HCT116 (cell line): ENCODE measurements at regions not wholly inside any gene's neighbourhood (a gene's known extent, or its start where the extent isn't known, plus 50 kb on each side); places are given as distances from the start of the nearest gene placed in this dataset.

Experiments
- ATAC-seq: fragments of 200-7000 bp; cut with Tn5 transposase; 2 replicates; pipeline ENCODE4 v1.9.1; 2020; ENCODE audit warnings: mild to moderate bottlenecking, moderate library complexity
- BruUV-seq: library from RNA; stranded (reverse); fragments of 400-500 nt; replicated peaks from 2 replicates; lab custom pipeline; 2021; lab: Mats Ljungman, UMichigan
- CTCF ChIA-PET: fragments of 300-600 bp; sonication (Branson Sonifier 250); formaldehyde crosslinking; loops from one replicate; lab custom pipeline; 2021; ENCODE audit warnings: antibody characterized with exemption; lab: Charles Lee
- POLR2A ChIA-PET: fragments of 300-600, 350-600 bp; sonication (Branson Sonifier 250); formaldehyde crosslinking; loops from one replicate; lab custom pipeline; 2021; ENCODE audit warnings: antibody characterized with exemption; lab: Charles Lee
- RAD21 ChIA-PET, 2 experiments: fragments of 300-600 bp; sonication (Branson Sonifier 250); formaldehyde crosslinking; loops; one replicate each; lab custom pipeline; 2023; ENCODE audit warnings: low total read pairs in 2 of 2; ENCODE audit not compliant: uncharacterized antibody in 2 of 2, unreplicated experiment in 2 of 2, low non-redundant PET in 1 of 2; lab: Charles Lee
- DNase-seq: peaks from one replicate; pipeline ENCODE4 v3.0.0-alpha.2; 2010; ENCODE audit warnings: low read depth, low spot score
- H2AFZ ChIP-seq: fragments of 200-600 bp; shearing (Covaris generic), sonication (generic); 2 replicates; pipeline ENCODE4 v1.6.1; 2017; ENCODE audit warnings: low read depth, mixed run types, mixed read lengths, antibody characterized with exemption, low read length; ENCODE audit not compliant: poor library complexity, severe bottlenecking
- H3K27ac ChIP-seq: 2 replicates; pipeline ENCODE4 v1.5.1; 2012; ENCODE audit warnings: low read depth, low read length
- H3K27me3 ChIP-seq: fragments of 200-600 bp; sonication (generic); 2 replicates; pipeline ENCODE4 v1.6.1; 2016; ENCODE audit warnings: mixed run types, low read length, mixed read lengths; ENCODE audit not compliant: insufficient read depth
- H3K36me3 ChIP-seq, 2 experiments: fragments of 200-500 bp in 1 of 2; fragments of 200-600 bp in 1 of 2; sonication (Bioruptor generic) in 1 of 2; sonication (generic) in 1 of 2; 2 replicates each; pipeline versions ENCODE4 v1.5.1 to v1.6.1; 2014 to 2016; ENCODE audit warnings: low read length in 2 of 2, inconsistent platforms in 1 of 2, mixed read lengths in 1 of 2, mixed run types in 1 of 2; ENCODE audit not compliant: insufficient read depth in 2 of 2, control insufficient read depth in 1 of 2
- H3K4me1 ChIP-seq, 2 experiments: fragments of 200-600 bp in 1 of 2; sonication (generic) in 1 of 2; 2 replicates each; pipeline versions ENCODE4 v1.5.1 to v1.6.1; 2012 to 2017; ENCODE audit warnings: low read length in 2 of 2, inconsistent platforms in 1 of 2, mild to moderate bottlenecking in 1 of 2, mixed read lengths in 1 of 2, mixed run types in 1 of 2, moderate library complexity in 1 of 2; ENCODE audit not compliant: insufficient read depth in 2 of 2, control insufficient read depth in 1 of 2
- H3K4me2 ChIP-seq: fragments of 200-600 bp; sonication (generic); 2 replicates; pipeline ENCODE4 v1.6.1; 2017; ENCODE audit warnings: mixed run types, low read length, mixed read lengths
- H3K4me3 ChIP-seq, 2 experiments: fragments of 200-600 bp in 1 of 2; sonication (generic) in 1 of 2; replicated peaks in 1 of 2; 2 replicates each; pipeline ENCODE4 v1.5.1; 2011 to 2016; ENCODE audit warnings: low read length in 2 of 2, control low read depth in 1 of 2, low read depth in 1 of 2, mild to moderate bottlenecking in 1 of 2, mixed read lengths in 1 of 2, mixed run types in 1 of 2
- H3K79me2 ChIP-seq: fragments of 200-600 bp; sonication (generic); 2 replicates; pipeline ENCODE4 v1.6.1; 2017; ENCODE audit warnings: mild to moderate bottlenecking, mixed run types, low read length, moderate library complexity, mixed read lengths; ENCODE audit not compliant: insufficient read depth
- H3K9ac ChIP-seq: fragments of 200-600 bp; sonication (generic); 2 replicates; pipeline ENCODE4 v1.6.1; 2016; ENCODE audit warnings: low read length, mixed read lengths
- H3K9me2 ChIP-seq: fragments of 200-600 bp; sonication (generic), shearing (Covaris generic); 2 replicates; pipeline ENCODE4 v1.6.1; 2017; ENCODE audit warnings: mixed run types, mild to moderate bottlenecking, moderate library complexity; ENCODE audit not compliant: insufficient read depth
- H3K9me3 ChIP-seq, 2 experiments: fragments of 200-500 bp in 1 of 2; fragments of 200-600 bp in 1 of 2; sonication (Bioruptor generic) in 1 of 2; sonication (generic) in 1 of 2; 2 replicates each; pipeline ENCODE4 v1.6.1; 2014 to 2017; ENCODE audit warnings: low read length in 2 of 2, mixed read lengths in 2 of 2, inconsistent platforms in 1 of 2, low read depth in 1 of 2, mild to moderate bottlenecking in 1 of 2, mixed run types in 1 of 2, moderate library complexity in 1 of 2; ENCODE audit not compliant: control insufficient read depth in 1 of 2, insufficient read depth in 1 of 2
- H4K20me1 ChIP-seq: fragments of 200-600 bp; sonication (generic), shearing (Covaris generic); 2 replicates; pipeline ENCODE4 v1.6.1; 2017; ENCODE audit warnings: mixed run types, mild to moderate bottlenecking, moderate library complexity; ENCODE audit not compliant: insufficient read depth
- CBX3 ChIP-seq: IDR thresholded peaks from 2 replicates; pipeline ENCODE4 v1.6.1; 2012; ENCODE audit warnings: low read depth
- EZH2 ChIP-seq: fragments of 200-600 bp; sonication (generic); IDR thresholded peaks from 2 replicates; pipeline ENCODE4 v1.6.1; 2017; ENCODE audit warnings: antibody characterized with exemption, mixed run types
- EZH2phosphoT487 ChIP-seq: fragments of 200-600 bp; IDR thresholded peaks from 2 replicates; pipeline ENCODE4 v1.6.1; 2018; ENCODE audit warnings: antibody characterized with exemption, borderline replicate concordance
- FOSL1 ChIP-seq: IDR thresholded peaks from 2 replicates; pipeline ENCODE4 v1.6.1; 2012; ENCODE audit warnings: low read depth
- JUND ChIP-seq: IDR thresholded peaks from 2 replicates; pipeline ENCODE4 v1.6.1; 2012
- POLR2A ChIP-seq: IDR thresholded peaks from 2 replicates; pipeline ENCODE4 v1.7.0; 2011; ENCODE audit warnings: borderline replicate concordance; ENCODE audit not compliant: insufficient read depth, insufficient read length; ENCODE audit errors: extremely low read depth
- POLR2AphosphoS5 ChIP-seq: IDR thresholded peaks from 2 replicates; pipeline ENCODE4 v1.6.1; 2011; ENCODE audit warnings: mild to moderate bottlenecking, low read depth, low read length, moderate library complexity
- RAD21 ChIP-seq: IDR thresholded peaks from 2 replicates; pipeline ENCODE4 v1.6.1; 2012; ENCODE audit warnings: low read depth, mild to moderate bottlenecking
- SP1 ChIP-seq: IDR thresholded peaks from 2 replicates; pipeline ENCODE4 v1.6.1; 2012; ENCODE audit warnings: low read depth
- SRF ChIP-seq: IDR thresholded peaks from 2 replicates; pipeline ENCODE4 v1.6.1; 2012; ENCODE audit warnings: low read depth
- TCF7L2 ChIP-seq: IDR thresholded peaks from 2 replicates; pipeline ENCODE4 v1.7.0; 2011; ENCODE audit warnings: borderline replicate concordance, inconsistent platforms; ENCODE audit not compliant: insufficient read depth, insufficient read length; ENCODE audit errors: extremely low read depth
- YY1 ChIP-seq: IDR thresholded peaks from 2 replicates; pipeline ENCODE4 v1.6.1; 2011; ENCODE audit warnings: low read length, low read depth, moderate library complexity, mild to moderate bottlenecking; ENCODE audit not compliant: insufficient replicate concordance; ENCODE audit errors: extremely low read depth
- ZFX ChIP-seq: fragments of 450-650 bp; IDR thresholded peaks from 2 replicates; pipeline ENCODE4 v1.6.1; 2017
- ZNF274 ChIP-seq: fragments of 200-500 bp; sonication (Bioruptor generic); IDR thresholded peaks from 2 replicates; pipeline ENCODE4 v1.6.1; 2014; ENCODE audit warnings: mild to moderate bottlenecking, low read depth, low read length, inconsistent platforms
- intact Hi-C: fragments of 100-400 bp; cut with micrococcal nuclease; formaldehyde crosslinking; loops from 2 replicates; pipeline ENCODE4 v1.10.0; 2022
- TF ChIP-seq, protein P1 (sequence below): IDR thresholded peaks from 2 replicates; pipeline ENCODE4 v1.6.1; 2012
- TF ChIP-seq, protein P2 (sequence below): IDR thresholded peaks from 2 replicates; pipeline ENCODE4 v1.6.1; 2011; ENCODE audit warnings: mild to moderate bottlenecking, low read length, moderate library complexity; ENCODE audit not compliant: insufficient replicate concordance; ENCODE audit errors: extremely low read depth
- TF ChIP-seq, protein P3 (sequence below): IDR thresholded peaks from 2 replicates; pipeline ENCODE4 v1.6.1; 2012

DNA sequence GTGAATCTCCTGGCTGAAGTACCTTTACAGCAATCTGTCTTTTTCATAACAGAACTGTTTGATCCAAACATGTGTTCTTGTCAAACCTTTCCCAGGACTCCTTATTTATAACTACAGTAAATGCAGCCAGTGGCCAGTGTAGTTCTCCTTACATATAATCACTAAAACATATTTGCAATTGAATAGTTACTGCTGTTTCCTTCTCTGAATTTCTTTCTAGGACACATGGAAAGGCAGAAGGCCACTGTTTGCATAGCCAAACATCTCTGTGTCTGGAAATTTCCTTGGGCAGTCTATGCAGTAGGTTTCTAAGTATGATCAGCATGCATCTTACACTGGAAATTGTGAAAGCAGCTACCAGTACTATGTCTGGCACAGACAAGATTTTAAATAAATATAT is 57.4 kb upstream of the COL3A1 start:
- ATAC-seq, result no peak
- Histone ChIP-seq H3K79me2 (no peaks in the 10 kb centered on the region), H3K9me2 (no peaks in the 10 kb centered on the region), H3K27ac (no peak overlapping the region), H3K36me3 (no peaks in the 10 kb centered on the region), H3K27me3 (no peaks in the 10 kb centered on the region), H3K9ac (no peak overlapping the region), H3K4me1 (no peaks in the 10 kb centered on the region), H3K9me3 (no peaks in the 10 kb centered on the region), H3K4me3 (no peak overlapping the region), H3K4me2 (no peak overlapping the region), H4K20me1 (no peaks in the 10 kb centered on the region), H2AFZ (no peak overlapping the region)
- intact Hi-C loops, result no loop called here
- no peak for TF ChIP-seq YY1
- no peak for TF ChIP-seq EZH2phosphoT487
- no peak for TF ChIP-seq FOSL1
- no peak for TF ChIP-seq ZNF274
- TF ChIP-seq ZFX, result no peak
- TF ChIP-seq SRF, result no peak
- TF ChIP-seq, protein P1, sequence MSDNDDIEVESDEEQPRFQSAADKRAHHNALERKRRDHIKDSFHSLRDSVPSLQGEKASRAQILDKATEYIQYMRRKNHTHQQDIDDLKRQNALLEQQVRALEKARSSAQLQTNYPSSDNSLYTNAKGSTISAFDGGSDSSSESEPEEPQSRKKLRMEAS, result no peak
- no peak for TF ChIP-seq RAD21
- TF ChIP-seq TCF7L2, result no peak
- TF ChIP-seq, protein P2, sequence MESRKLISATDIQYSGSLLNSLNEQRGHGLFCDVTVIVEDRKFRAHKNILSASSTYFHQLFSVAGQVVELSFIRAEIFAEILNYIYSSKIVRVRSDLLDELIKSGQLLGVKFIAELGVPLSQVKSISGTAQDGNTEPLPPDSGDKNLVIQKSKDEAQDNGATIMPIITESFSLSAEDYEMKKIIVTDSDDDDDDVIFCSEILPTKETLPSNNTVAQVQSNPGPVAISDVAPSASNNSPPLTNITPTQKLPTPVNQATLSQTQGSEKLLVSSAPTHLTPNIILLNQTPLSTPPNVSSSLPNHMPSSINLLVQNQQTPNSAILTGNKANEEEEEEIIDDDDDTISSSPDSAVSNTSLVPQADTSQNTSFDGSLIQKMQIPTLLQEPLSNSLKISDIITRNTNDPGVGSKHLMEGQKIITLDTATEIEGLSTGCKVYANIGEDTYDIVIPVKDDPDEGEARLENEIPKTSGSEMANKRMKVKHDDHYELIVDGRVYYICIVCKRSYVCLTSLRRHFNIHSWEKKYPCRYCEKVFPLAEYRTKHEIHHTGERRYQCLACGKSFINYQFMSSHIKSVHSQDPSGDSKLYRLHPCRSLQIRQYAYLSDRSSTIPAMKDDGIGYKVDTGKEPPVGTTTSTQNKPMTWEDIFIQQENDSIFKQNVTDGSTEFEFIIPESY, result no peak
- no peak for TF ChIP-seq EZH2
- no peak for TF ChIP-seq JUND
- TF ChIP-seq CBX3, result no peak
- TF ChIP-seq POLR2AphosphoS5, result no peak
- no peak for TF ChIP-seq POLR2A
- TF ChIP-seq SP1, result no peak
- TF ChIP-seq, protein P3, sequence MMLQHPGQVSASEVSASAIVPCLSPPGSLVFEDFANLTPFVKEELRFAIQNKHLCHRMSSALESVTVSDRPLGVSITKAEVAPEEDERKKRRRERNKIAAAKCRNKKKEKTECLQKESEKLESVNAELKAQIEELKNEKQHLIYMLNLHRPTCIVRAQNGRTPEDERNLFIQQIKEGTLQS, result no peak
- ChIA-PET RAD21 (no interaction called here), POLR2A (no interaction called here), CTCF (no interaction called here)
- no peak for DNase-seq
- BruUV-seq, result no TSS peak
